ENCODE measurements at regions not wholly inside any gene's neighbourhood (a gene's known extent, or its start where the extent isn't known, plus 50 kb on each side); places are given as distances from the start of the nearest gene placed in this dataset.

DNA sequence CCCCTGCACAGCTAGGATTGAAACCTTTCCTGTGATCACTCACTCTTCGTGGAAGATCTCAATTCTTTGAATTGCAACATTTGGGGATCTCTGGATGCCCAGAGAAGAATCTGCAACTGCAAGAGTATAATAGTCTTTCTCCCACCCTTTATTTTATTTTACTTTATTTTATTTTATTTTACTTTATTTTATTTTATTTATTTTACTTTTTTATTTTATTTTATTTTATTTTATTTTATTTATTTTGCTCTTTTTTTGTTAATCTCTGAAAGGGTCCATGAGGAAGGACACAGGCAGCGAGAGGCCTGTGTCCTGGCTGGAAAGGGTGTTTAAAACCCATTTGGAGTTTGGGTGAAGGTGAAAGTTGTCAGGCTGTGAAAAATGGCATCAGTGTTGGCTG, 181.4 kb downstream of the TMEM182 start:
- TF ChIP-seq, protein P1, sequence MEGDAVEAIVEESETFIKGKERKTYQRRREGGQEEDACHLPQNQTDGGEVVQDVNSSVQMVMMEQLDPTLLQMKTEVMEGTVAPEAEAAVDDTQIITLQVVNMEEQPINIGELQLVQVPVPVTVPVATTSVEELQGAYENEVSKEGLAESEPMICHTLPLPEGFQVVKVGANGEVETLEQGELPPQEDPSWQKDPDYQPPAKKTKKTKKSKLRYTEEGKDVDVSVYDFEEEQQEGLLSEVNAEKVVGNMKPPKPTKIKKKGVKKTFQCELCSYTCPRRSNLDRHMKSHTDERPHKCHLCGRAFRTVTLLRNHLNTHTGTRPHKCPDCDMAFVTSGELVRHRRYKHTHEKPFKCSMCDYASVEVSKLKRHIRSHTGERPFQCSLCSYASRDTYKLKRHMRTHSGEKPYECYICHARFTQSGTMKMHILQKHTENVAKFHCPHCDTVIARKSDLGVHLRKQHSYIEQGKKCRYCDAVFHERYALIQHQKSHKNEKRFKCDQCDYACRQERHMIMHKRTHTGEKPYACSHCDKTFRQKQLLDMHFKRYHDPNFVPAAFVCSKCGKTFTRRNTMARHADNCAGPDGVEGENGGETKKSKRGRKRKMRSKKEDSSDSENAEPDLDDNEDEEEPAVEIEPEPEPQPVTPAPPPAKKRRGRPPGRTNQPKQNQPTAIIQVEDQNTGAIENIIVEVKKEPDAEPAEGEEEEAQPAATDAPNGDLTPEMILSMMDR (IDR thresholded peaks at IDR 0.05; ENCODE audit: borderline replicate concordance, extremely low read depth, low read length, poor library complexity, severe bottlenecking) = no peak
- no peak for TF ChIP-seq EZH2 (IDR thresholded peaks at IDR 0.05; ENCODE audit: borderline replicate concordance, low read depth, low read length, severe bottlenecking)
